AG09319 (cell line): ENCODE measurements at regions not wholly inside any gene's neighbourhood (a gene's known extent, or its start where the extent isn't known, plus 50 kb on each side); places are given as distances from the start of the nearest gene placed in this dataset.

ENCODE experiments used
- DNase-seq: peaks from one replicate; pipeline ENCODE4 v3.0.0-alpha.2; 2010; ENCODE audit warnings: low read depth; ENCODE audit errors: extremely low read depth
- CTCF ChIP-seq: IDR thresholded peaks from 2 replicates; pipeline ENCODE4 v1.5.1; 2011; ENCODE audit warnings: low read depth, mild to moderate bottlenecking, inconsistent platforms, low read length, moderate library complexity

- no peak for TF ChIP-seq CTCF
- DNase-seq, result no peak
Observed at GRCh38 chr18:75782204-75782603, 354.7 kb upstream of the SMIM21 start.

GRCh38 chr18:75779910-75780309 is 352.4 kb upstream of the SMIM21 start:
- TF ChIP-seq CTCF, result no peak
- no peak for DNase-seq

- DNase-seq, result no peak
- no peak for TF ChIP-seq CTCF
Observed at GRCh38 chr18:75779450-75779849, 351.9 kb upstream of the SMIM21 start.

GRCh38 chr18:75777630-75778029 is 350.1 kb upstream of the SMIM21 start:
- TF ChIP-seq CTCF, result no peak
- no peak for DNase-seq

GRCh38 chr18:75775121-75775520 is 347.6 kb upstream of the SMIM21 start:
- DNase-seq, result no peak
- TF ChIP-seq CTCF, result no peak

- no peak for TF ChIP-seq CTCF
- no peak for DNase-seq
Observed at GRCh38 chr18:75773618-75774017, 346.1 kb upstream of the SMIM21 start.

GRCh38 chr18:75762758-75763157 is 335.3 kb upstream of the SMIM21 start:
- no peak for TF ChIP-seq CTCF

GRCh38 chr18:75760208-75760607 is 332.7 kb upstream of the SMIM21 start:
- no peak for TF ChIP-seq CTCF

More at GRCh38 chr18:75762758-75763157, 335.3 kb upstream of the SMIM21 start:
- no peak for DNase-seq

More at GRCh38 chr18:75760208-75760607, 332.7 kb upstream of the SMIM21 start:
- DNase-seq, result no peak
